NCI-H748 treated with DMSO at 0.1 percent for 48 hours (cell line): ENCODE measurements at regions not wholly inside any gene's neighbourhood (a gene's known extent, or its start where the extent isn't known, plus 50 kb on each side); places are given as distances from the start of the nearest gene placed in this dataset.
"Not testable (repeated sequence)": the region's sequence is repeated elsewhere in the genome, so short reads cannot be mapped to it uniquely, and the experiment has no call there.

Source experiments
- DNase-seq: peaks from one replicate; lab custom pipeline; 2025; lab: John Stamatoyannopoulos, UW

DNA sequence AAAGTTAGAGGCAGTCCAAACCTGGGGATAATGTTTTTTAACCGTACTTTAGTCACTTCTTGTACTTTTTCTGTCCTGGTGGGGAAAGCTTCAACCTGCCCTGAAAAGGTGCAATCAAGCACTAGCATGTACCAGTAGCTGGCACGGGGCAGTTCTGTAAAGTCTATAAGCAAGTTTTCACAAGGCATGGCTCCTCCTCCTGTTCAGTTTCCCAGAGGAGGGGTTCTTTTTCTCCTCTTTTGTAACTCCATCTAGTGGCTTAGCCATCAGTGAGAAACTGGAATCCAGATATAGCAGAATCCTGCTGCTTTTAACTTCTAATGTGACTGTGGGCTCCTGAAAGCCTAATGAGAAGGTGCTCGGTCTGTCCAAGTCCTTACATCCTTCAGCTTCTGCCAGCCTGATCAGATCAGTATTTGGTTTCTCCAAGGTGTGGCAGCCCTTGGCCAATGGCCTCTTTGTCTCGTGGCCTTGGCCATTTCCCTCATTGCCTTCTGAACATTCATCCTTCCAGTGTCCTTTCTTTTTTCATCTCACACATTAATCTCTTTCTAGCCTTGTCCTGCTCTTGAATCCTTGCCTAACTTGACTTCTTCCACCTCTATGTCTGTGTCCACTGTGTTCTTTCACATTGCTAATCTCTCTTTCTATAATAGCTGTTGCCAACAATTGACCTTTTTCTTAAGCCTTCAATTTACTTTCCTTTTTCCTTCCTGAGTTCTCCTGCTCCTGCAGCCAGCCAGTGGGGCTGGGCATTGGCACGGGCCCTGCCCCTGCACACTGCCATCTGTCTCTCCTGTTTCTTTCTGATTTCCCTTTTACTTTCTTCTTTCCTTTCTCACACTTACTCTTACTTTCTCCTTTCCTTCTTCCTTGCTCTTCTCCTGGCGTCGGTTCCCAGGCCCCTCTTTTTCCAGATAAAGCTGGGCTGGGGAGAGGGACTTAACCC lies 222.0 kb upstream of the SYNCRIP start:
- DNase-seq, result no peak

GRCh38 chr6:85856235-85856634 lies 213.5 kb upstream of the SYNCRIP start:
- DNase-seq, result no peak

DNA sequence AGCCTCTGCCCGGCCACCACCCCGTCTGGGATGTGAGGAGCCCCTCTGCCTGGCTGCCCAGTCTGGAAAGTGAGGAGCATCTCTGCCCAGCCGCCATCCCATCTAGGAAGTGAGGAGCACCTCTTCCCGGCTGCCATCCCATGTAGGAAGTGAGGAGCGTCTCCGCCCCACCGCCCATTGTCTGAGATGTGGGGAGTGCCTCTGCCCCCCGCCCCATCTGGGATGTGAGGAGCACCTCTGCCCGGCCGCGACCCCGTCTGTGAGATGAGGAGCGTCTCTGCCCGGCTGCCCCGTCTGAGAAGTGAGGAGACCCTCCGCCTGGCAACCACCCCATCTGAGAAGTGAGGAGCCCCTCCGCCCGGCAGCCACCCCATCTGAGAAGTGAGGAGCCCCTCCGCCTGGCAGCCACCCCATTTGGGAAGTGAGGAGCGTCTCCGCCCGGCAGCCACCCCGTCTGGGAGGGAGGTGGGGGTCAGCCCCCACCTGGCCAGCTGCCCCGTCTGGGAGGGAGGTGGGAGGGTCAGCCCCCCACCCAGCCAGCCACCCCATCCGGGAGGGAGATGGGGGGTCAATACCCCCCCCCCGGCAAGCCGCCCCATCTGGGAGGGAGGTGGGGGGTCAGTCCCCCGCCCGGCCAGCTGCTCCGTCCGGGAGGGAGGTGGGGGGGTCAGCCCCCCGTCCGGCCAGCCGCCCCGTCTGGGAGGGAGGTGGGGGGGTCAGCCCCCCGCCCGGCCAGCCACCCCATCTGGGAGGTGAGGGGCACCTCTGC lies 195.8 kb upstream of the SYNCRIP start:
- not testable (repeated sequence) for DNase-seq

- no peak for DNase-seq
Measured at GRCh38 chr6:85828973-85829372, 186.3 kb upstream of the SYNCRIP start.

DNA sequence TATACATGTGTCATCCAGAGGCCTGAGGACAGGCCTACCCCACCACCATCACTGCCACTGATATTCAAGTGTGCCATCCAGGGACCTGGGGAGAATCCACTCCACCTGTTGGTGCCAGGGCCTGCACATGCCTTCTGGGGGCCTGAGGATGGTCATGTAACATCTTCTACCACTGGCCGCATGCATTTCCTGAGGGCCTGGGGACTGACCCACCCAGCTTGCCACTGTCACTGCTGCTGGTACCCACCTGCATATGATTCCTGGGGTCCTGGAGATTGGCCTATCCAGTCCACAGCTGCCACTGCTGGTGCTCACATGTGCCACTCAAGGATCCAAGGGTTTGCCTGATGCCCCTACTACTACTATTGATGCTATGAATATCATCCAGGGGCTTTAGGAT lies 184.3 kb upstream of the SYNCRIP start:
- DNase-seq, result no peak

DNA sequence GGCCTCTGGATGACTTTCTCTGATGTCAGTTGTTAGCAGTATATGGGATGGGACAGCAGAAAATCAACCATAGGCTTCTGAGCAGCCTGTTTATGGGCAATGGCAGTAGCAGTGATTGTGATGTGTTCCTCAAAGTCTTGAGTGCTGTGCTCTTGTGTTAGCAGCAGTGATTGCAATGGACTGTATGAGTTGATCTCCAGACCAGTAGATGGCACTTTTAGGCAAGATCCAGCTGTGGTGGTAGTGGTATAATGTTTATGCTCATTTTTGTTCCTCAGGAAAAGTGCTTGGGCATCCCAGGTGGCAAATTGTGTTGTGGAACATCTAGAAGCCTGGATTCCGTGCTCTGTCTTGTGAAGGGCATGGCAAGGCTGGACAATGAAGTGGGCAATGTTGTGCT lies 181.6 kb upstream of the SYNCRIP start:
- no peak for DNase-seq

GRCh38 chr6:85810558-85810957 lies 167.9 kb upstream of the SYNCRIP start:
- no peak for DNase-seq

- DNase-seq, result no peak
Measured at GRCh38 chr6:85803721-85804120, 161.0 kb upstream of the SYNCRIP start.

- DNase-seq, result no peak
Measured at GRCh38 chr6:85802162-85802561, 159.5 kb upstream of the SYNCRIP start.

DNA sequence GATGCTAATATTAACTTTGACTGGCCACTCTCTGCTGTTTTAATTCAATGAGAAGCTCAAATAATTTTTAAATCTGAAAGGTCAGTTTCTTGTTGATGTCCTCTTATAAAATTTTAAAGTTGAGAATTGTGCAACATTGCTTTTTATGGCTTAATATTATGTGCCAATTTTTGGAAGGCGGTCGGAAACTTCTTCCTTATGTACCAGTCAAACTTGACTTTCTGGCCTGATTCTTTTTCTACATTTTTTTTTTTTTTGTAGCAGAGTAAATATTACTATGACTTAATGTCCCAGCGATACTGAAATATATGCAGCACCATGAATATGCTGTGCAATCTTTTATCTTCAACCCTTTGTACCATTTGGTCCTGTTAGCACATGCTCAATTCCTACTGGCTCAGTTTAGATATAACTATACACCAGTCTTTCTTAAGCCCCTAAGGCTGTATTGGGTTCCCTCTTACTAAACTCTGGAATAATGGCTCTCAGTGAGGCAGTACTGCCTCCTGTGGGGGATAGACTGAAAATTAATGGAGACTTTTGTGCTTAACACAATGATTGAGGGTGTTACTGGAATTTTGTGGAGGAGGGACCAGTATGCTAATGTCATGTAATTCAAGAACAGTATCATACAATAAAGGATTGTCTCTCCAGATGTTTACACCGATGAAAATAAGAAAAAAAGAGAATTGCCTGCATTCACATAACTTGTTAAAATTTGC lies 156.4 kb upstream of the SYNCRIP start:
- DNase-seq, result no peak

- DNase-seq, result no peak
Measured at GRCh38 chr6:85797993-85798392, 155.3 kb upstream of the SYNCRIP start.

- no peak for DNase-seq
Measured at GRCh38 chr6:85795945-85796344, 153.3 kb upstream of the SYNCRIP start.

DNA sequence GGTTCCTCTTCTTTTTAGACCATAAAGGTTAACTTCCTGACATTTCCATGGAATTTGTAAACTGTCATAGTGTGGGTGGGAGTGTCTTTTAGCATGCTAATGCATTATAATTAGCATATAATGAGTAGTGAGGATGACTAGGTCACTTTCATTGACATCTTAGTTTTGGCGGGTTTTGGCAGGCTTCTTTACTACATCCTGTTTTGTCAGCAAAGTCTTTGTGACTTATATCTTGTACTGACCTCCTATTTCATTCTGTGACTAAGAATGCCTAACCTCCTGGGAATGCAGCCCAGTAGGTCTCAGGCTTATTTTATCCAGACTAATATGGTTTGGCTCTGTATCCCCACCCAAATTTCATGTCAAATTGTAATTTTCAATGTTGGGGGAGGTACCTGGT lies 149.6 kb upstream of the SYNCRIP start:
- DNase-seq, result no peak

DNA sequence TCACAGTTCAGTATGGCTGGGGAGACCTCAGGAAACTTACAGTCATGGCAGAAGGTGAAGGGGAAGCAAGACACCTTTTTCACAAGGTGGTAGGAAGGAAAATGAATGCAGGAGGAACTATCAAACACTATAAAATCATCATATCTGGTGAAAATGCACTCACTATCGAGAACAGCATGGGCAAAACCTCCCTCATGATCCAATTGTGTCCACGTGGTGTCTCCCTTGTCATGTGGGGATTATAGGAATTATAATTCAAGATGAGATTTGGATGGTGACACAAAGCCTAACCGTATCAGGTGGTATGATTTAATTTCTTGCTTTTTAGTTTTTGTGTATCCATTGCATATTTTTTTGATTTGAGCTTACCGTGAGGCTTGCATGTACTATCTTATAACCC lies 133.2 kb upstream of the SYNCRIP start:
- no peak for DNase-seq

- DNase-seq, result no peak
Measured at GRCh38 chr6:85772641-85773040, 130.0 kb upstream of the SYNCRIP start.

DNA sequence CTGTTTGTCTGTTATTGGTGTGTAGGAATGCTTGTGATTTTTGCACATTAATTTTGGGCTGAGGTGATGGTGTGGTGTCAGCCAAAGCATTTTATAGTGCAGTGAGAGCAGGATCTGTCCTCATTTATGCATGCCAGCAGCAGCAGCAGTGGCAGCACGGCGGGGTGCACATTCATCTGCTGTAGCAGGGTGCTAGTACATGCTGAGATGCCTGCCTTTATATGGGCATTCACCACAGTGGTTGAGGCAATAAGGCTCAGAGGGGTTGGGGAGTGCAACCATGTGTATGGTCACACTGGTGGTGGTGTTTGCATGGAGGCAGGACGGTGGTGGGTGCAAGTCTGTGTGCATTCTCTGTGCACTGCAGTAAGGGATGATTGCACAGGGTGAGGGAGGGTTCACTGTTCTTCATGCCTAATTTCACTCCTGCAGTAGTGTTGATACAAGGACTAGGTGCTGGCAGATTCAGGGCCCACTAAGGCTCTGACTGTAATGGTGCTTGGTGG lies 129.3 kb upstream of the SYNCRIP start:
- DNase-seq, result no peak

- no peak for DNase-seq
Measured at GRCh38 chr6:85771455-85771854, 128.8 kb upstream of the SYNCRIP start.

- no peak for DNase-seq
Measured at GRCh38 chr6:85764844-85765243, 122.2 kb upstream of the SYNCRIP start.

DNA sequence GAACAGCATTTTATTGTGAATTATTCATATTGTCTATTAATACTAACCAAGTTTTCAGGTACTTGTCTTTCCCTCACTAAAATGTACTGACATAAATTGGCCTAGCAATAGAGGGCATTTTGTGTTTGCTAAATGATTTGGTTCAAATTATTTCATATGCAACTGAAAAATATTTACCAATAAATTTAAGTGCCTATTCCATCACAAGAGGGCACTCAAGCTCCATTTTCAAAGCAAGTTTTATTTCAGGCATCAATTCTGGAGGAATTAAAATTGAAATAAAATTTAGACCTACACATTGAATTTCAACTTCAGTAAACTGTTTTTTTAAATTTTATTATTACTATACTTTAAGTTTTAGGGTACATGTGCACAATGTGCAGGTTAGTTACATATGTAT lies 114.3 kb upstream of the SYNCRIP start:
- DNase-seq, result no peak

- DNase-seq, result no peak
Measured at GRCh38 chr6:85754894-85755293, 112.2 kb upstream of the SYNCRIP start.

GRCh38 chr6:85752602-85753001 lies 109.9 kb upstream of the SYNCRIP start:
- no peak for DNase-seq

- no peak for DNase-seq
Measured at GRCh38 chr6:85751374-85752055, 108.8 kb upstream of the SYNCRIP start.
